ENCODE measurements at regions not wholly inside any gene's neighbourhood (a gene's known extent, or its start where the extent isn't known, plus 50 kb on each side); places are given as distances from the start of the nearest gene placed in this dataset.

- no peaks in the 10 kb centered on the region for H3K4me1 Mint-ChIP-seq
- peaks cover 16% of the 10 kb centered on the region for H3K9me3 Mint-ChIP-seq
Observed at GRCh38 chr1:75058424-75058823, 75.8 kb upstream of the LHX8 start.

DNA sequence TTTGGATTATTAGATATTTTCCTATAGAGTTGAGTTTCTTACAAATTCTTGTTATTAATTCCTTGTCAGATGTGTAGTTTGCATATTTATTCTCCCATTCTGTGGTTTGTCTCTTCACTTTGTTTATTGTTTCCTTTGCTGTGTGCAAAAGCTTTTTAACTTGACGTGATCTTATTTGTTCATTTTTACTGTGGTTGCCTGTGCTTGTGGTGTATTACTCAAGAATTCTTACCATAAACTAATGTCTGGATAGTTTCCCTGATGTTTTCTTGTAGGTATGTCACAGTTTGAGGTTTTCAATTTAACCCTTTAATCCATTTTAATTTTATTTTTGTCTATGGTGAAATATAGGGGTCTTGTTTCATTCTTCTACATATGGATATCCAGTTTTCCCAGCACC is 72.1 kb upstream of the LHX8 start:
- TF ChIP-seq, protein P1, sequence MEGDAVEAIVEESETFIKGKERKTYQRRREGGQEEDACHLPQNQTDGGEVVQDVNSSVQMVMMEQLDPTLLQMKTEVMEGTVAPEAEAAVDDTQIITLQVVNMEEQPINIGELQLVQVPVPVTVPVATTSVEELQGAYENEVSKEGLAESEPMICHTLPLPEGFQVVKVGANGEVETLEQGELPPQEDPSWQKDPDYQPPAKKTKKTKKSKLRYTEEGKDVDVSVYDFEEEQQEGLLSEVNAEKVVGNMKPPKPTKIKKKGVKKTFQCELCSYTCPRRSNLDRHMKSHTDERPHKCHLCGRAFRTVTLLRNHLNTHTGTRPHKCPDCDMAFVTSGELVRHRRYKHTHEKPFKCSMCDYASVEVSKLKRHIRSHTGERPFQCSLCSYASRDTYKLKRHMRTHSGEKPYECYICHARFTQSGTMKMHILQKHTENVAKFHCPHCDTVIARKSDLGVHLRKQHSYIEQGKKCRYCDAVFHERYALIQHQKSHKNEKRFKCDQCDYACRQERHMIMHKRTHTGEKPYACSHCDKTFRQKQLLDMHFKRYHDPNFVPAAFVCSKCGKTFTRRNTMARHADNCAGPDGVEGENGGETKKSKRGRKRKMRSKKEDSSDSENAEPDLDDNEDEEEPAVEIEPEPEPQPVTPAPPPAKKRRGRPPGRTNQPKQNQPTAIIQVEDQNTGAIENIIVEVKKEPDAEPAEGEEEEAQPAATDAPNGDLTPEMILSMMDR (IDR thresholded peaks at IDR 0.05; ENCODE audit: unreplicated experiment): no peak
- no peak overlapping the region for H3K4me3 Mint-ChIP-seq

More at GRCh38 chr1:75058424-75058823, 75.8 kb upstream of the LHX8 start:
- Mint-ChIP-seq H3K4me3 (no peak overlapping the region), H3K36me3 (no peaks in the 10 kb centered on the region), H3K27ac (no peak overlapping the region), H3K27me3 (ENCODE audit: low read depth) (peaks cover 3% of the 10 kb centered on the region)
- TF ChIP-seq, protein P1 (IDR thresholded peaks at IDR 0.05; ENCODE audit: unreplicated experiment): no peak
- no peak for DNase-seq (ENCODE audit: low spot score in 2 of 2, unreplicated experiment in 2 of 2)

GRCh38 chr1:75067975-75068374 is 66.2 kb upstream of the LHX8 start:
- no peak overlapping the region for H3K27ac Mint-ChIP-seq
- H3K4me1 Mint-ChIP-seq: no peaks in the 10 kb centered on the region
- peaks cover 18% of the 10 kb centered on the region for H3K9me3 Mint-ChIP-seq
- TF ChIP-seq, protein P1 (IDR thresholded peaks at IDR 0.05; ENCODE audit: unreplicated experiment): no peak
- no peak for DNase-seq (ENCODE audit: low spot score in 2 of 2, unreplicated experiment in 2 of 2)
- peaks cover 2% of the 10 kb centered on the region for H3K27me3 Mint-ChIP-seq (ENCODE audit: low read depth)
- no peaks in the 10 kb centered on the region for H3K36me3 Mint-ChIP-seq
- no peak overlapping the region for H3K4me3 Mint-ChIP-seq

More for the DNA sequence above, 72.1 kb upstream of the LHX8 start:
- no peak overlapping the region for H3K27ac Mint-ChIP-seq
- DNase-seq (ENCODE audit: low spot score in 2 of 2, unreplicated experiment in 2 of 2): no peak
- peaks cover 23% of the 10 kb centered on the region for H3K9me3 Mint-ChIP-seq
- H3K4me1 Mint-ChIP-seq: no peaks in the 10 kb centered on the region
- H3K36me3 Mint-ChIP-seq: no peaks in the 10 kb centered on the region
- H3K27me3 Mint-ChIP-seq (ENCODE audit: low read depth): no peaks in the 10 kb centered on the region

GRCh38 chr1:75074831-75075395 is 59.3 kb upstream of the LHX8 start:
- Mint-ChIP-seq H3K27ac (no peak overlapping the region), H3K27me3 (ENCODE audit: low read depth) (peaks cover 5% of the 10 kb centered on the region), H3K4me1 (peaks cover 6% of the 10 kb centered on the region), H3K4me3 (no peak overlapping the region), H3K9me3 (no peaks in the 10 kb centered on the region), H3K36me3 (no peaks in the 10 kb centered on the region)
- TF ChIP-seq, protein P1 (IDR thresholded peaks at IDR 0.05; ENCODE audit: unreplicated experiment): no peak
- no peak for DNase-seq (ENCODE audit: low spot score in 2 of 2, unreplicated experiment in 2 of 2)

DNA sequence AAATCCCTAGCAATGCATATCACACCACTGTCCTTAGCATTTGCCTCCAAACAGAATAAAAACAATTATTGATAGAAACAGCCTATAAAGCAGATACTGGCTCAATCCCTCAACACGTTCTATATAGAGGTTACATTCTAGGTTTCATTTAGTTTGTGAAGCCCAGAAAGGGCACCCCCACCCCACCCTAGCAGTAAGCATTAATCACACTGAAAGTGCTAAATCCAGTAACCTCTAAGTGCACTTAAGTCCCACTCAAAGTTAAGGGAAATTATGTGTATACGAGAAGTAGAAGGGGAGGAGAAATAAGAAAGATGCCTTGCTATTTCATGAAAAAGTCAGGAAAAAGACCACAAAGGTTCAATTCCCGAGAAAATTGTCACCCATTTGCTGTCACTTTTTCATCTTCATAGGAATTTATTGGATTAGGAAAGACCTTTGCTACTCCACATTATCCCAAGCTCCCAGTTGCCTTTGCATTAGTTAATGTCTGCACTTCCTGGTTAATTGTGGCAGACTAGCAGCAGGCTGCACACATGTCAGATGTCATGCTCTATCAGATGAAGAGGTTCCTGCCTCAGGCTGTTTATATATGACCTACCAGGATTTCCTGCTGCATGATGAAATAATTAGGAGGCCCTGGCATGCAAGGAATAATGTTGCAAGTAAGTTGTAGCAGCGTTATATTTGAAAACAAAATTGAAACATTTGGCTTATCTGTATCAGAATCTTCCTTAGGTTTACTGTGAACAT is 54.5 kb upstream of the LHX8 start:
- TF ChIP-seq, protein P1 (IDR thresholded peaks at IDR 0.05; ENCODE audit: unreplicated experiment): no peak
- Mint-ChIP-seq H3K4me1 (peaks cover 9% of the 10 kb centered on the region), H3K9me3 (no peaks in the 10 kb centered on the region), H3K27me3 (ENCODE audit: low read depth) (peaks cover 2% of the 10 kb centered on the region), H3K27ac (no peak overlapping the region), H3K36me3 (no peaks in the 10 kb centered on the region), H3K4me3 (no peak overlapping the region)
- DNase-seq (ENCODE audit: low spot score in 2 of 2, unreplicated experiment in 2 of 2): no peak
